ENCODE measurements at regions not wholly inside any gene's neighbourhood (a gene's known extent, or its start where the extent isn't known, plus 50 kb on each side); places are given as distances from the start of the nearest gene placed in this dataset.
A peak's percentile ranks its signal among the peaks of the same experiment; 100 is the strongest.
"Not testable (repeated sequence)": the region's sequence is repeated elsewhere in the genome, so short reads cannot be mapped to it uniquely, and the experiment has no call there.

DNA sequence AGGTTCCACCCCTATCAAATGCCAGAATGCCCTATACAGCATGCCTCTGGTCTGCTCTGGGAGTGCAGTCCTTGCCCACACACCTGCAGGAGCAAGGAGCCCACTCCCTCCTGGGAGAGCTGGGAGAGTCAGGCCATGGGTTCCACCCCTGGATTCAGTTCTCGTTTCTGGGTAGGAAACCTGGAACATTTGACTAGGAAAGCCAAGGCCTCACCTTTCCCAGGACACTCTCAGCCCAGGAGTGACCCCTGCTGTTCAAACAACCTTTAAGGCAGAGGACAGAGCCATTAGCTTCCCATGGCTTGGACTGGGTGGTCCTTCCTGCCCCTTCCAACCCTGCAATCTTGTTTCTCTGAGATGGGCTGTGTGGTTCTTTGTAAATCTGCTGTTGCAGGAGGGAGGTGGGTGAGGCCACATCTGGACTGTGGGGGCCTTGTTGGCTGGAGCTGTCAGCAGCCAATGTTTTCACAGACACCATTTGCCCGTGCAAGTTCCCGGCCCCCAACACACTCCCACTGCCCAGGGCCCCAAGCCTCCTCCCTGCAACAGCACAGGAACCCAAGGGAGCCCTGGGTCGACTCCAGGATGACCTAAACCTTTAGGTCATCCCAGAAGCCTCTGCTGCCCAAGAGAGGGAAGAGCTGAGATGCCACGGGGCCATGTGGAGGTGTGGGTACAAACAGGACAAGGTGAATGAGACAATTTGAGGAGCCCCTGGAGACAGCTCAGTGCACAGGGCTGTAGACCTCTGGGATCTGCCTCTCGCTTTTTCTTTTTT is 104.4 kb downstream of the PJA1 start:
- peak; percentile 51 for DNase-seq

- DNase-seq = no peak
Observed at GRCh38 chrX:69055193-69055592, 110.1 kb downstream of the PJA1 start.

GRCh38 chrX:69054497-69054896 is 110.8 kb downstream of the PJA1 start:
- not testable (repeated sequence) for DNase-seq

DNA sequence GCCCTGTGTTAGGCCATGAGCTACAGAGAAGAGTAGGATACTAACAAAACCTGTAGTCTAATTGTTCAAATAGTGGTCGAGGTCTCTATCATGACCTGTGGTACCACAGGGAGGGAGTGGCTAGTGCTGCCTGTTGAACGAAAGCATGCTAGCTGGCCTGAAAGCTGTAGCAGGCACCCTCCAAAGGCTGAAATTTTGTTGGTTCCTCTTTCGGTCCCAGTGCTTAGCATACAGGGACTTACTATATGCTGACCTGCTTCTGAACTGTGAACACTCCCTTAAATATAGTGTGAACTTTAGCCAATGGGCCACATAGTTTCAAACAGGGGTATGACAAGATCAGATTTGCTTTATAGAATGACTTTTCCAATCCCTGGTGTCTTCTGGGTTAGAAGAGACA is 113.4 kb downstream of the PJA1 start:
- no peak for DNase-seq

DNA sequence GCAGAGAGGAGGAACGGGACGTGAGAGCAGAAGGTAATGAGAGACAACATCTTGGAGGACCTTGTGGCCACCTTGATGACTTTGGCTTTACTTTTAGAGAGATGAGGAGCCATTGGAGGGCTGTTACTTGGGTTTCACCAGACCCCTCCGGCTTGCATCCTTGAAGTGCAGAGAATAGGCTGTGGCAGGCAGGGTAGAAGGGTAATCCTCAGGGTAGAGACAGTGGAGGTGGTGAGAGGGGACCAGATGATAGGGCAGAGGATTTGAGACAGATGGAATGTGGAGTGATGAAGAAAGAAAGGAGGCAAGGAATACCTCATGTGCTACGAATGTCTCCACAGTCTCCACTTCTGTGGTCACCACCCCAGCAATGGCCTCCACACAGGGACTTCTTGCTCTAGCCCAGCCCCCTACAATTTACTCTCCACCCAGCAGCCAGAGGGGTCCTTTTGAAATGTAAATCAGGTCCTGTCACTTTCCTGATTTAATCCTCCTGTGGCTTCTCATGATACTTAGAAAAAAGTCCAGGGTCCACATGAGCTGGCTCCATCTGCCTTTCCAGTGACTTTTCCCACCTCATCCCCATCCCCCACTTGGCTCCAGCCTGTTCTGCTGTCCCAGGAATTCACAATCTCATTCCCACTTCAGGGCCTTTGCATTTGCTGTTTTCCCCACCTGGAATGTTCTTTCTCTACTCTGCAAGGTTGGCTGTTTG is 115.0 kb downstream of the PJA1 start:
- DNase-seq = peak; percentile 27

GRCh38 chrX:69046996-69047490 is 118.2 kb downstream of the PJA1 start:
- DNase-seq = no peak

- DNase-seq = peak; percentile 4
Observed at GRCh38 chrX:69045616-69046345, 119.5 kb downstream of the PJA1 start.

- DNase-seq = no peak
Observed at GRCh38 chrX:69038816-69039215, 126.4 kb downstream of the PJA1 start.

DNA sequence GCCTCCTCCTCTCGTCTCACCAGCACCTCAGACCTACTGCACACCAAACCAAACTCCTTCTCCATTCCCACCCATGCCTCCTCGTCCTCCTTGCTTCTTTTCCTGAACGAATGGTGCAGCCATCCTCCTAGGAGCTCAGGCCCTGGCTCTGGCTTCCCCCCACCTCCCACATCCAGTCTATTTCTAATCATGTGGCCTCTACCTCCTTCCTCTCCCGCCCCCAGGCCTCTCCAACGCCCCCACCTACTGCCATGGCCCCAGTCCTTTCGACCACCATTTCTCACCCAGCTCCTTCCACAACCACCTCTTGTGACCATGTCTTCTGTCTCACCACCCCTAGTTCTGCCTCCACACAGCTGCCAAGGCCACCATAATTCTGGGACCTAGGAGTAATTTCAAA is 127.1 kb downstream of the PJA1 start:
- DNase-seq = no peak

GRCh38 chrX:69037786-69038185 is 127.5 kb downstream of the PJA1 start:
- no peak for DNase-seq

DNA sequence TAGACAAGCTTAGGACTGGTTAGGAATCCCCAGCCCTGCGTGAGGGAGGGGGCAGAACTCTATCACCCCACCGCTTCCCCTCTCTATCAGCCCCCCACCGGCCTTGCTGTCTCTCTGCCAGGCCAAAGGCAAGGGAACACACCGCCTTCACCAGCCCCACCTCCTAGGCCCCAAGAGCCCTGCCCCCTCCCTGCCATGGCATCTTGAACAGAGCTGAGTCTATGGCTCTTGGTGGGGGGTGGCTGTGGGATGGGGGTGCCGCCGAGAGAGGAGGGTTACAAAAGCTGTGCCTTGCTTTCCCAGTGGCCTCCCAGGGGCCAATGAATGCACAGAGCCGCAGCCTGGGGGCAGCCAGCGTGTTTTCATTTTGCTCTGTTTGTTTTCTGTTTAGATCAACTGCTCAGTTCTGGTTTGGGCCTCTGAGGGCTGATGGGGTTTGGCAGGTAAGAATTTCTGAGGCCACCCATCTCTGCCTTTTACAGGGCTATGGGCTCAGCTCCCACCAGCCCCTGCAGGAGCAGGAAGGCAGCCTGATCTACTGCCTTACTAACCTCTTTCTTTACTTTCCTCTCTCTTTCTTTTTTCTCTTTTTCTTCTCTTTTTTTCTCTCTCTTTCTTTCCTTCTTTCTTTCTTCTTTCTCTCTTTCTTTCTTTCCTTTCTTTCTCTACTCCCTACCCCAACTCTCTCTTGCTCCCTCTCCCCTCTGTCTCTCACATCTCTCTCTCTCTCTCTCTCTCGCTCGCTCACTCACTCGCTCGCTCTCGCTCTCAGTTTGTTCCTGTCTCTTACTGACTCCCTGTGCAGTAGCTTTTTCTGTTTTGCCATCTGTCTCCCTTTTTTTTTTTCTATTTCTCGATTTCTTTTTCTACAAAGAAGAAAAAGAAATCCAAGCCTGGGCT is 128.3 kb downstream of the PJA1 start:
- DNase-seq = no peak

- DNase-seq = no peak
Observed at GRCh38 chrX:69034451-69034850, 130.8 kb downstream of the PJA1 start.

DNA sequence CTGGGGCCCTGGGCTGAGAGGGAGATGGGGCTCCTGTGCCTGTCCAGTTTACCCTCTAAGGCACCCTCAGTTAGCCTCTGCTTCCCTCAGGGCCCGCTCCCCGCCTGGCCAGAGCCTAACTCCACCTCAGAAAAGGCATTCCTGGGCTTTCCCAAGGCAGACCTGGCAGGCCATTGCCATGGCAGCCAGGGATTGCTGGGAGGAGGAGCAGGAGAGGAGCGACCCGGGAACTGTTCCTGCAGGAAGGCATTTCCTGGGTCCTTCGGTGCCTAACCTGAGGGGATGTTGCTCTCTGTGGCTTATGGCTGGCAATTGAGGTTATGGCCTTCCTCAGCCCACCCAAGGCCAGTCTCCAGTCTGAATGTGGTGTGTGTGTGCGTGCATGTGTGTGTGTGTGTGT is 131.3 kb downstream of the PJA1 start:
- no peak for DNase-seq

- DNase-seq = no peak
Observed at GRCh38 chrX:69032601-69033000, 132.7 kb downstream of the PJA1 start.

DNA sequence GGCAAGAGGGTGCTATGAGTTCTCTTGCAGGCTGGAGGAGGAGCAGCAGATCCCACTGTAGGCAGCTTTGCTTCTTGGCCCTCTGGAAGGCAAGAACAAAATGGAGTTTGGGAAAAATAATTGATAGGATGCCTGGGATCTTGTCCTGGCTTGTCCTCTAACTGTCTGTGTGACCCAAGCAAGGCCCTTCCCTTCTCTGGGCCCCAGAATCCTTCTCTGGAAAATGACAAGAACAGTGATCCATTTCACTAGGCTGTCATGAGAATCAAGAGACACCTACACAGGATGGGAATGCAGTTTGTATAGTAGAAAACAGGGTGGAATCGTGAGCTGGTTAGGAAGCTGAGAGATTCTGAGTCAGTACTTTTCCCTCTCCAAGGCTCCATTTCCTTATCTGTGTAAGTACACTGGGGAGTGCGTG is 133.3 kb downstream of the PJA1 start:
- no peak for DNase-seq

- peak; percentile 4 for DNase-seq
Observed at GRCh38 chrX:69031181-69031580, 134.1 kb downstream of the PJA1 start.

- no peak for DNase-seq
Observed at GRCh38 chrX:69029771-69030170, 135.5 kb downstream of the PJA1 start.

GRCh38 chrX:69028761-69029120 is 136.5 kb downstream of the PJA1 start:
- no peak for DNase-seq

DNA sequence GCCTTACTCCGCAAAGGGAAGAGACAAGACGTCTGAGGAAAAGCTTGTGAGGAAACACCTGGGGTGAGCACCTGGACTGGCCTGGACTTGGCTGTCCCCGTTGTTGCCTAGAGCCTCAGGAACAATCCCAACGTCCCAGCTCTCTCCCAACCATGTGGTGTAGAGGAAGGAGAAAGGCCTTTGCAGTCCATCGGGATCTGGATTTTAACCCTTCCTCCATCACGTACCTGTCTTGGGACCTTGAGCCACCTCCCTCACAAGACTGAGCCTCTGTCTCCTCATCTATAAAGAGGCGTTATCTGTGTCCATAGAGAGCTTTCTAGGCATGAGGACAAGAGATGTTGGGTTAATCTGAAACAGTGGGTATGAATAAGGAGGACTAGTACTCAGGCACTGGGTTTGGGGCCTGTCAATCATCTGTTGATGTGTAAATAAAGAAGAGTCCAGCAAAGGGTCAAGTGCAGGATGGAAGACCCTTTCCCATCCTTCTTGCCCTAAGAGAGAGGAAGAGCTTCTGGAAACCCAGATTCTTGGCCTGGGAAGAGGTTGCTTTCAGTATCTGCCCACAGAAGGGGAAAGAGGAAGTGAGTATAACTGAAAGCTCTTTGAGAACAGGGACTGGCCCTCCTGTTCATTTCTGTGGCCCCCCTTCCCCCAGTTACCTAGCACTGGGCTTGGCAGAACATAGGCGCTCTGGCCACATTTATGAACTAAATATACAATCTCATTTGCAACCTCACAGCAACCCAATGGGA is 137.1 kb downstream of the PJA1 start:
- no peak for DNase-seq

DNA sequence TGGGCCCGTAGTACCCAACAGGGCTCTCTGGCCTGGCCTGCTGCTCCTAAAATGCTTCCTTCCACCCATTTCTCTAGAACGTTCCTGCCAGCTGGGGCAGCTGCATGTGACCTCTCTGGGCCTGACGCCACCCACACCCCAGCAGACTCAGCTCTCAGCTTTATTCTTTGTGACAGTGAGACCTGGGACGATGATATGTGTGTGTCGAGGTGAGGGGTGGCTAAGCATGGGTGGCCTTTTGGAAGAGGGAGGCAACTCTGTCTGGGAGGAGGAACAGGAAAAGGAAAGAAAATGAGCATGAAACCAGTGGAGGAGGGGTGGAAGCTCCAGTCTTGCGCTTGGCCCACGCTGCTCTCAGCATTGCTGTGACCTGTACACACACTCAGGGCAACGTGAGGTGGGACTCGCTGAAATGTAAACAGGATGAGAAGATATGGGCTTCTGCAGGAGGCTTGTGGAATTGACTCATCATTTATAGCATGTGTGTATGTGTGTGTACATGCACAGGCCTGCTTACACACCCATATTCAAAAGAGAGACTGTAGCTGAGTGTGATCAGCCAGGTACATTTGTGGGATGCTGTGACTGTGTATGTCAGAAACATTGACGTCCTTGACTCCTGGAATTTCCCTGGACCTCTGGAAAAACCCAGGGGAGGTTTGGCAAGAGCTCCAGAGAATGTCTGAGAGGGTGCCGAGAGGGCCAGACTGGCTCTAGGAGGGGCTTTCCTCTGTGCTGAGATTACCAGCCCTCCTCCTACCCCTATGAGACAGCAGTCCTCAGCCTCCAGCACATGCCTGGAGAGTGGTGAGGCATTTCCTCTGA is 137.9 kb downstream of the PJA1 start:
- DNase-seq = no peak

GRCh38 chrX:69025802-69026301 is 139.4 kb downstream of the PJA1 start:
- DNase-seq = no peak

All from NCI-H82 (cell line).